Gastroesophageal sphincter (tissue), 3 donors: ENCODE measurements at regions not wholly inside any gene's neighbourhood (a gene's known extent, or its start where the extent isn't known, plus 50 kb on each side); places are given as distances from the start of the nearest gene placed in this dataset.

Experiments
- EP300 ChIP-seq: sonication (generic); formaldehyde crosslinking; IDR thresholded peaks from one replicate; pipeline ENCODE4 v1.6.1; 2017; ENCODE audit warnings: antibody characterized with exemption, mild to moderate bottlenecking
- POLR2A ChIP-seq, 2 donors: fragments of 450-650 bp; IDR thresholded peaks; one replicate each; pipeline ENCODE4 v1.6.1; 2017; ENCODE audit warnings: antibody characterized with exemption in 2 of 2, mild to moderate bottlenecking in 2 of 2, moderate library complexity in 1 of 2
- POLR2AphosphoS5 ChIP-seq: sonication (generic); formaldehyde crosslinking; IDR thresholded peaks from one replicate; pipeline ENCODE4 v1.6.1; 2017; ENCODE audit warnings: antibody characterized with exemption
- TF ChIP-seq, protein P1 (sequence below), 4 experiments: fragments of 200-600 bp in 2 of 4; fragments of 450-650 bp in 2 of 4; sonication (generic) in 1 of 4; IDR thresholded peaks; one replicate each; pipeline ENCODE4 v1.5.1; 2017 to 2019; ENCODE audit warnings: antibody characterized with exemption in 4 of 4, mild to moderate bottlenecking in 2 of 4, moderate library complexity in 2 of 4

DNA sequence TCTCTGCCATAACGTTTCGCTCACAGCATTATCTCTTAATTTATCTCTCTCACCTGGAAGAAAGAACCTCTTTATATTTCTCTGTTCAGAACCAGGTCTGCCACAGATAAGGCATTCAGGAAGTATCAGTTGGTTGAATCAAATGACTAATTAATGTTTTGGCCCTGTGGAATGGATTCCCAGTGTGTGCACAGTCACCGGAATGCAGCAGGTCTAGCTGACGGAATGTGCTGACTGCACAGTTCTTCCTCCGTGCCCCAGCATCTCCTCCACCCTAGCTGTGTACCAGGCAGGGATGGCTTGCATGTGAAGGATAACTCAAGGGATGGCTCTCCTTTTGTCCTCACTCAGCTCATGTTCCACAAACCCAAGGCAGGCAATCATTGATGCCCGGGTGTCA lies 141.8 kb upstream of the MSX1 start:
- TF ChIP-seq, protein P1, sequence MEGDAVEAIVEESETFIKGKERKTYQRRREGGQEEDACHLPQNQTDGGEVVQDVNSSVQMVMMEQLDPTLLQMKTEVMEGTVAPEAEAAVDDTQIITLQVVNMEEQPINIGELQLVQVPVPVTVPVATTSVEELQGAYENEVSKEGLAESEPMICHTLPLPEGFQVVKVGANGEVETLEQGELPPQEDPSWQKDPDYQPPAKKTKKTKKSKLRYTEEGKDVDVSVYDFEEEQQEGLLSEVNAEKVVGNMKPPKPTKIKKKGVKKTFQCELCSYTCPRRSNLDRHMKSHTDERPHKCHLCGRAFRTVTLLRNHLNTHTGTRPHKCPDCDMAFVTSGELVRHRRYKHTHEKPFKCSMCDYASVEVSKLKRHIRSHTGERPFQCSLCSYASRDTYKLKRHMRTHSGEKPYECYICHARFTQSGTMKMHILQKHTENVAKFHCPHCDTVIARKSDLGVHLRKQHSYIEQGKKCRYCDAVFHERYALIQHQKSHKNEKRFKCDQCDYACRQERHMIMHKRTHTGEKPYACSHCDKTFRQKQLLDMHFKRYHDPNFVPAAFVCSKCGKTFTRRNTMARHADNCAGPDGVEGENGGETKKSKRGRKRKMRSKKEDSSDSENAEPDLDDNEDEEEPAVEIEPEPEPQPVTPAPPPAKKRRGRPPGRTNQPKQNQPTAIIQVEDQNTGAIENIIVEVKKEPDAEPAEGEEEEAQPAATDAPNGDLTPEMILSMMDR (IDR thresholded peaks at IDR 0.05), result no peak
- no peak for TF ChIP-seq POLR2A (IDR thresholded peaks at IDR 0.05)
- no peak for TF ChIP-seq EP300
- no peak for TF ChIP-seq POLR2AphosphoS5
